Activated CD4-positive, alpha-beta T cell treated with anti-CD3 and anti-CD28 coated beads, Interleukin-2, amount 10 ng/mL, durations not matched to agents 24 days and 14 days (primary cell): ENCODE measurements at regions not wholly inside any gene's neighbourhood (a gene's known extent, or its start where the extent isn't known, plus 50 kb on each side); places are given as distances from the start of the nearest gene placed in this dataset.

Experiments
- DNase-seq: peaks from one replicate; pipeline ENCODE4 v3.0.0; 2022
- H3K27ac Mint-ChIP-seq: one replicate; pipeline ENCODE4 v1.8.0; 2022; ENCODE audit warnings: mild to moderate bottlenecking, mixed read lengths
- H3K27me3 Mint-ChIP-seq: one replicate; pipeline ENCODE4 v1.8.0; 2022; ENCODE audit warnings: mixed read lengths
- H3K36me3 Mint-ChIP-seq: one replicate; pipeline ENCODE4 v1.8.0; 2022; ENCODE audit warnings: low read depth, mild to moderate bottlenecking, mixed read lengths
- H3K4me1 Mint-ChIP-seq: one replicate; pipeline ENCODE4 v1.8.0; 2021; ENCODE audit warnings: mixed read lengths
- H3K4me3 Mint-ChIP-seq: one replicate; pipeline ENCODE4 v1.8.0; 2022; ENCODE audit warnings: mild to moderate bottlenecking, moderate library complexity, mixed read lengths
- H3K9me3 Mint-ChIP-seq: one replicate; pipeline ENCODE4 v1.8.0; 2021; ENCODE audit warnings: mixed read lengths
- intact Hi-C: fragments of 100-400 bp; cut with micrococcal nuclease; formaldehyde crosslinking; loops from one replicate; pipeline ENCODE4 v1.15.1; 2023

DNA sequence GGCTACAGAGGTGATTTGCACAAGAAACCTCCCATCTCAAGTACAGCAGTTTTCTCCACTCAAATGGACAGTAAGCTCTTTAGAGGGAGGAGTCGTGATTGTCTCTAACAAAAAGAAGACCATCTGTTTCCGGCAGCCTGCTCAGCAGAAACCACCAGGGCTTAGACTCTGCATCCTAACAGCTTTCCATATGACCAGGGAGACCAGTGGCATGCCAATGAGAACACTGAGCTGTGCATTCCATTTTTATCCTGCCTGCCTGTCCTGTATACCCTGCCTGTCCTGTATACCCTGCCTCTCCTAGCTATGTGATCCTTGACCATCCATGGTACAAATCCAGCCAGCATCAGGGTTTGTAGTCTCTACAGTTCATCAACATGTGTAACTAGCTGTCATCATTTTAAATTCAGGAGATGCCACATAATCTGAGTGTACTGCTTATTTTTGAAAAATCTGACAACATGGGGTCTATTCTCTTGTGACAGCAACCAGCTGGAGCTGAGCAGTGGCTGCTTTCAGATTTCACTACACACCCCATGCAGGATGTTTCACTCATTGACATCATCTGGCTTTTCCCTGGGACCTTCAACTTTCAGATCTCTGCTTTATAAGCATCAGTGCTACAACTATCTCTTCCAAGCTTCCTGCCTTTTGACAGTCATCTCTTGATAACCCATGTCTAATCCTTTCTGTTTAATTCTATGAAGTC, 50.5 kb upstream of the POU2AF2 start:
- H3K27me3 Mint-ChIP-seq: peaks cover 18% of the 10 kb centered on the region
- H3K4me3 Mint-ChIP-seq: no peak overlapping the region
- H3K27ac Mint-ChIP-seq: no peak overlapping the region
- DNase-seq: no peak
- intact Hi-C loops: no loop called here
- H3K4me1 Mint-ChIP-seq: no peaks in the 10 kb centered on the region
- no peaks in the 10 kb centered on the region for H3K36me3 Mint-ChIP-seq
- H3K9me3 Mint-ChIP-seq: no peaks in the 10 kb centered on the region

DNA sequence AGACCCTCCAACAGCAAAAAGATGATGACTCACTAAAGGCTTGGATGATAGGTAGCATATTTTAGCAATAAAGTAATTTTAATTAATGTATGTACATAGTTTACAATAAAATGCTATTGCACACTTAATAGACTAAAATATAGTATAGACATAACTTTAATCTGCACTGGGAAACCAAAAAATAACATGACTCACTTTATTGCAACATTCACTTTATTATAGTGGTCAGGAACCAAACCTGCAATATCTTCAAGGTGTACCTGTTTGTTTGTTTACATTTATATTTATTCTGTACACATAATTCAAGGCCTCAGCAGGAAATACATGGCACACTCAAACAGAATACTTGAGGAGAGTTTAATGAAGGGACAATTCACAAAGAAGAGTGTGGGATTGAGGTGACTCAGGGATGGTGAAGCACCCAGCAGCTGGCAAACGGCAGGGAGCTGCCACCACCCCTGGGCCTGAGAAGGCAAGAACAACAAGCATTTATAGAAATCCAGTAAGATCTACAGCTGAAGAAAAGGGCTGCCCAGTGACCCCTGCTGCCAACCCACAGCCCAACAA, 51.5 kb upstream of the POU2AF2 start:
- DNase-seq: no peak
- no peaks in the 10 kb centered on the region for H3K9me3 Mint-ChIP-seq
- no peak overlapping the region for H3K27ac Mint-ChIP-seq
- peaks cover 13% of the 10 kb centered on the region for H3K27me3 Mint-ChIP-seq
- H3K4me1 Mint-ChIP-seq: no peaks in the 10 kb centered on the region
- H3K36me3 Mint-ChIP-seq: no peaks in the 10 kb centered on the region
- intact Hi-C loops: no loop called here
- no peak overlapping the region for H3K4me3 Mint-ChIP-seq

- H3K36me3 Mint-ChIP-seq: no peaks in the 10 kb centered on the region
- H3K9me3 Mint-ChIP-seq: no peaks in the 10 kb centered on the region
- peaks cover 20% of the 10 kb centered on the region for H3K27me3 Mint-ChIP-seq
- H3K27ac Mint-ChIP-seq: no peak overlapping the region
- H3K4me3 Mint-ChIP-seq: no peak overlapping the region
- DNase-seq: no peak
- H3K4me1 Mint-ChIP-seq: peaks cover 3% of the 10 kb centered on the region
- intact Hi-C loops: no loop called here
Measured at GRCh38 chr11:111189466-111189865, 56.1 kb upstream of the POU2AF2 start.

GRCh38 chr11:111186308-111186915, 59.1 kb upstream of the POU2AF2 start:
- intact Hi-C loops: no loop called here
- peaks cover 3% of the 10 kb centered on the region for H3K4me1 Mint-ChIP-seq
- no peak overlapping the region for H3K27ac Mint-ChIP-seq
- no peaks in the 10 kb centered on the region for H3K9me3 Mint-ChIP-seq
- H3K4me3 Mint-ChIP-seq: no peak overlapping the region
- H3K36me3 Mint-ChIP-seq: no peaks in the 10 kb centered on the region
- peaks cover 14% of the 10 kb centered on the region for H3K27me3 Mint-ChIP-seq
- DNase-seq: no peak

DNA sequence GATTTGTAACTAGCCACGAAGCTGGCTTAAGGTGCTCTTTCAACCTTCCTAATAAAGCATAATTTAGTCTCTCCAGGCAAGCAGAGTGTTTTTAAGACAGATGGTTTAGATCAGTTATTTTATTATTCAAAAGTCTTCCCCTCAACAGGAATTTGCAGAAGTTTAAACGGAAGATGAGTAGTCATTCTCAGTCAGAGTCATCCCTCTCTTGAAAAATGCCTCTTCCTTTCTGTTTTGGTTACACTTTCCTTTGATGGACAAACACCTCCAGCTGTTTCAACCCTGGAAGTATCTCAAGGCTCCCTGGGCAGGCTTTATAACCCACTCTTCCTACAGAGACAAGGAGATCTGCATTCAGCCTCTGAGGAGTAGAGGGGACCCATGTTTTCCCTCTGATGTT, 60.3 kb upstream of the POU2AF2 start:
- no peak for DNase-seq
- no peak overlapping the region for H3K27ac Mint-ChIP-seq
- H3K27me3 Mint-ChIP-seq: peaks cover 12% of the 10 kb centered on the region
- no peak overlapping the region for H3K4me3 Mint-ChIP-seq
- H3K36me3 Mint-ChIP-seq: no peaks in the 10 kb centered on the region
- H3K9me3 Mint-ChIP-seq: no peaks in the 10 kb centered on the region
- intact Hi-C loops: no loop called here
- H3K4me1 Mint-ChIP-seq: peaks cover 3% of the 10 kb centered on the region

GRCh38 chr11:111183706-111184105, 61.8 kb upstream of the POU2AF2 start:
- Mint-ChIP-seq H3K4me1 (peaks cover 4% of the 10 kb centered on the region), H3K4me3 (no peak overlapping the region), H3K27ac (no peak overlapping the region), H3K36me3 (no peaks in the 10 kb centered on the region), H3K27me3 (peaks cover 11% of the 10 kb centered on the region), H3K9me3 (no peaks in the 10 kb centered on the region)
- intact Hi-C loops: no loop called here
- DNase-seq: no peak

- Mint-ChIP-seq H3K4me1 (peaks cover 4% of the 10 kb centered on the region), H3K36me3 (no peaks in the 10 kb centered on the region), H3K4me3 (no peak overlapping the region), H3K27me3 (no peaks in the 10 kb centered on the region), H3K9me3 (no peaks in the 10 kb centered on the region), H3K27ac (no peak overlapping the region)
- intact Hi-C loops: no loop called here
- no peak for DNase-seq
Measured at GRCh38 chr11:111179184-111179910, 66.2 kb upstream of the POU2AF2 start.

GRCh38 chr11:111177037-111177871, 68.3 kb upstream of the POU2AF2 start:
- no peak for DNase-seq
- Mint-ChIP-seq H3K4me1 (peaks cover 4% of the 10 kb centered on the region), H3K27me3 (no peaks in the 10 kb centered on the region), H3K4me3 (no peak overlapping the region), H3K27ac (no peak overlapping the region), H3K36me3 (no peaks in the 10 kb centered on the region), H3K9me3 (no peaks in the 10 kb centered on the region)
- intact Hi-C loops: no loop called here

DNA sequence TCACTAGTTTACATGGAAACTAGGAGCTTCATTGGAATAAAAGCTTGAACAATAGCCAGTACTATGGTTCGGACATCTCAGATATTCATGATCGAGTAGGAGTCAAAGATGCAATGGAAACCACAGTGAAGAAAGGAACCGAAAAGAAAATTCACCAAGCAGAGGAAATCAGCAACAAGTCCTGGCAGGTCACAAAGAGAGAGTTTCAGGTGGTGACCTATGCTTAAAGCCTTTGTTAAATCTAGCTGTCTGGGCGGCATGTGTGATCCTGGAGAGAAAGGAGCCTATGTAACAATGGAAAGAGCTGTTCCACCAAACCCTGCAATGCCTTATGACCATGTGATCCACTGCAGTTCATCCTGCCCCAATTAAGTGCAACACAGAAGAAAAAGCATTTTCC, 68.9 kb upstream of the POU2AF2 start:
- no peaks in the 10 kb centered on the region for H3K27me3 Mint-ChIP-seq

DNA sequence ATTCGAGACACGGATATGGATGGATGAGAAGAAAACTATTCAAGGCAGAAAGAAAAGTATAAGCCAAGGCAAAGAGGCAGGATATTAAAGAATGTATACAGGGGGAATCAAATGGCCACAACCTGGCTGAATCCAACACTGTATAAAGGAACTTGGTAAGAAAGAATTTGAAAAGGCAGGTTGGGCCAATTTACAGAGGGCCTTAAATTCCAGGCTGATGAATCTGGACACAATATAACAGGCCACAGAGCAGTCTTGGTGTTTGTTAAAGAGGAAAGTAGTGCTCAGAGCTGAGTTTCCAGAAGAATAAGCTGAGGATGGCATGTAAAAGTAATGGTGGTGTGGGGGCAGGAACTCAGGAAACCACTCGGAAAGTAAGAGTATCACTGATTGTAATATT, 72.3 kb upstream of the POU2AF2 start:
- Mint-ChIP-seq H3K36me3 (no peaks in the 10 kb centered on the region), H3K4me1 (peaks cover 3% of the 10 kb centered on the region), H3K27ac (no peak overlapping the region), H3K9me3 (no peaks in the 10 kb centered on the region), H3K27me3 (peaks cover 5% of the 10 kb centered on the region), H3K4me3 (no peak overlapping the region)
- intact Hi-C loops: no loop called here
- no peak for DNase-seq

More for the DNA sequence above, 68.9 kb upstream of the POU2AF2 start:
- no peak overlapping the region for H3K4me3 Mint-ChIP-seq
- no peaks in the 10 kb centered on the region for H3K36me3 Mint-ChIP-seq
- intact Hi-C loops: no loop called here
- no peaks in the 10 kb centered on the region for H3K9me3 Mint-ChIP-seq
- no peak for DNase-seq
- peaks cover 4% of the 10 kb centered on the region for H3K4me1 Mint-ChIP-seq
- H3K27ac Mint-ChIP-seq: no peak overlapping the region

GRCh38 chr11:111172321-111172862, 73.1 kb upstream of the POU2AF2 start:
- Mint-ChIP-seq H3K9me3 (no peaks in the 10 kb centered on the region), H3K4me1 (no peaks in the 10 kb centered on the region), H3K4me3 (no peak overlapping the region), H3K27ac (no peak overlapping the region), H3K36me3 (no peaks in the 10 kb centered on the region), H3K27me3 (peaks cover 5% of the 10 kb centered on the region)
- no peak for DNase-seq
- intact Hi-C loops: no loop called here

DNA sequence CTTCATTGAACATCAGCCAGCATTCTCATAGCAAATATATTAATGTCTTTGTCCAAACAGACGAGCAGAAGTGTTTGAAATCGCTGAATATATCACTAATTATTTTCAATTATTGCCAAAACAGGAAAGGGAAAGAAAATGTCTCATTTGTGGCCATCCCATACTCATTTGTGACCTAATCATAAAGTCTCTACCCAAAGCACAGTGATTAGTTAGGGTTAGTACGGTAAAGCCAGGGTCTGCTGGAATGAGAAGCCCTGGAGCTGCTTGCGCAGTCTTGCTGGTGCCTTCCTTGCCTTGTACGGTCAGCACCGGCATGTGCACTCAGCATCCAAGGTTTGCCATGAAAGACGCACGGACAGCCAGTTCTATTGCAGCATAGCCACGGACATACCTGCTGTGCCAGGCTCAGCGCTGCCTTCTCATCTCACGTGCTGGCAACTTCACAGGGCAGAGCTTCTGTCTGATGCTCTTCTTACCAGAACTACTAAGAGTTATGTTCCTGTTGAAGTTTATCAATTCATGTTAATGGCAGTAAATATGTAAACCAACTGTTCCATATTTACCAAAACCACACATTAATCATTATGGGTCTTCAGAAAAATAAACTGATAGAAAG, 74.7 kb upstream of the POU2AF2 start:
- intact Hi-C loops: no loop called here
- peaks cover 7% of the 10 kb centered on the region for H3K27me3 Mint-ChIP-seq

DNA sequence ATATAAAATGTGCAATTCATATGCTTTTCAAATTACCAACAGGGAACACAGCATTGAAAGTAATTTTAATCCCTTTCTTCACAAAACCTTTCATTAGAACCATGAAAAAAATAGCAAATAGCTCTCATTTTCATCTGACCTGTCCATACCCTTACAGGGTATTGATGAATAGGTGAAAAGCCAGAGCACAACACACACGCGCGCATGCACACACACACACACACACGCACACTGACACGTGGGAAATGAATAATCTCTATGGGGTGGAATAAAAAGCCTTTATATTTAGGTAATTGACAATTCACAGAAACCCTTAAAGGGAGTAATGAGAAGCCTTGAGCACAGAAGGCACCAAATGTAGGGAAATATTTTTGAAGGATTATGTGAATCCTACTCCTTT, 76.2 kb upstream of the POU2AF2 start:
- Mint-ChIP-seq H3K36me3 (no peaks in the 10 kb centered on the region), H3K27ac (no peak overlapping the region), H3K9me3 (no peaks in the 10 kb centered on the region), H3K27me3 (peaks cover 9% of the 10 kb centered on the region), H3K4me1 (no peaks in the 10 kb centered on the region), H3K4me3 (no peak overlapping the region)
- intact Hi-C loops: no loop called here
- no peak for DNase-seq

More for the DNA sequence above, 74.7 kb upstream of the POU2AF2 start:
- Mint-ChIP-seq H3K4me3 (no peak overlapping the region), H3K4me1 (no peaks in the 10 kb centered on the region), H3K9me3 (no peaks in the 10 kb centered on the region), H3K36me3 (no peaks in the 10 kb centered on the region), H3K27ac (no peak overlapping the region)
- no peak for DNase-seq
